Caco-2 (cell line): ENCODE measurements at regions not wholly inside any gene's neighbourhood (a gene's known extent, or its start where the extent isn't known, plus 50 kb on each side); places are given as distances from the start of the nearest gene placed in this dataset.
"Not testable (repeated sequence)": the region's sequence is repeated elsewhere in the genome, so short reads cannot be mapped to it uniquely, and the experiment has no call there.

Experiments used
- BruUV-seq: library from RNA; stranded (reverse); fragments of 400-500 nt; replicated peaks from 2 replicates; lab custom pipeline; 2021; lab: Mats Ljungman, UMichigan
- CTCF ChIA-PET: fragments of 300-600 bp; sonication (Branson Sonifier 250); formaldehyde crosslinking; loops from one replicate; lab custom pipeline; 2022; ENCODE audit warnings: antibody characterized with exemption; lab: Charles Lee
- POLR2A ChIA-PET: fragments of 300-600 bp; sonication (Branson Sonifier 250); formaldehyde crosslinking; loops from one replicate; lab custom pipeline; 2022; ENCODE audit warnings: antibody characterized with exemption; lab: Charles Lee
- DNase-seq, 2 experiments: peaks; one replicate each; pipeline versions ENCODE4 v3.0.0 to v3.0.0-alpha.2; 2020 to 2022
- H3K27me3 ChIP-seq: replicated peaks from 2 replicates; pipeline ENCODE4 v1.6.0; 2011; ENCODE audit warnings: low read length; ENCODE audit not compliant: control insufficient read depth, insufficient read depth
- H3K36me3 ChIP-seq: 2 replicates; pipeline ENCODE4 v1.5.1; 2011; ENCODE audit warnings: low read length; ENCODE audit not compliant: control insufficient read depth, insufficient read depth
- H3K4me1 ChIP-seq: fragments of 250-450 bp; sonication (Bioruptor Pico); 2 replicates; pipeline ENCODE4 v1.5.1; 2020; ENCODE audit warnings: mild to moderate bottlenecking
- H3K4me3 ChIP-seq: 2 replicates; pipeline ENCODE4 v1.5.1; 2011; ENCODE audit warnings: low read depth, mild to moderate bottlenecking, control low read depth, low read length
- H3K9me3 ChIP-seq: fragments of 250-450 bp; sonication (Bioruptor Pico); 2 replicates; pipeline ENCODE4 v1.5.1; 2020; ENCODE audit warnings: mild to moderate bottlenecking, moderate library complexity
- H3K27ac Mint-ChIP-seq: one replicate; pipeline ENCODE4 v1.8.0; 2022; ENCODE audit warnings: mixed read lengths; ENCODE audit not compliant: unreplicated experiment
- H3K27me3 Mint-ChIP-seq: one replicate; pipeline ENCODE4 v1.8.0; 2022; ENCODE audit warnings: mixed read lengths; ENCODE audit not compliant: insufficient read depth, unreplicated experiment
- H3K36me3 Mint-ChIP-seq: one replicate; pipeline ENCODE4 v1.8.0; 2022; ENCODE audit warnings: mild to moderate bottlenecking, mixed read lengths; ENCODE audit not compliant: insufficient read depth, unreplicated experiment
- H3K4me1 Mint-ChIP-seq: one replicate; pipeline ENCODE4 v1.8.0; 2022; ENCODE audit warnings: low read depth, mixed read lengths; ENCODE audit not compliant: unreplicated experiment
- H3K4me3 Mint-ChIP-seq: one replicate; pipeline ENCODE4 v1.8.0; 2022; ENCODE audit warnings: mild to moderate bottlenecking, moderate library complexity, mixed read lengths; ENCODE audit not compliant: unreplicated experiment
- H3K9me3 Mint-ChIP-seq: one replicate; pipeline ENCODE4 v1.8.0; 2022; ENCODE audit warnings: mixed read lengths; ENCODE audit not compliant: unreplicated experiment
- CTCF ChIP-seq, 2 experiments: fragments of 200-600 bp in 1 of 2; IDR thresholded peaks; 1 replicate in 1 of 2; 2 replicates in 1 of 2; pipeline versions ENCODE4 v1.5.1 to v1.8.0; 2011 to 2022; ENCODE audit warnings: antibody characterized with exemption in 1 of 2, control low read depth in 1 of 2, inconsistent platforms in 1 of 2, low read depth in 1 of 2, low read length in 1 of 2, mild to moderate bottlenecking in 1 of 2, moderate library complexity in 1 of 2; ENCODE audit not compliant: insufficient read depth in 1 of 2, severe bottlenecking in 1 of 2, unreplicated experiment in 1 of 2
- intact Hi-C: fragments of 100-400 bp; cut with micrococcal nuclease; formaldehyde crosslinking; loops from one replicate; pipeline ENCODE4 v1.10.0; 2022; ENCODE audit not compliant: unreplicated experiment

- Histone ChIP-seq H3K36me3 (no peaks in the 10 kb centered on the region), H3K9me3 (no peaks in the 10 kb centered on the region), H3K27me3 (no peaks in the 10 kb centered on the region), H3K4me3 (no peak overlapping the region), H3K4me1 (peaks cover 2% of the 10 kb centered on the region; the same call in 1 of the 2 replicates)
- no peak for TF ChIP-seq CTCF (IDR thresholded peaks at IDR 0.05; ENCODE audit: insufficient read depth in 1 of 2, low read depth in 1 of 2, low read length in 1 of 2, severe bottlenecking in 1 of 2, unreplicated experiment in 1 of 2)
- no peak for DNase-seq
- Mint-ChIP-seq H3K36me3 (no peaks in the 10 kb centered on the region), H3K4me1 (no peaks in the 10 kb centered on the region), H3K27ac (no peak overlapping the region), H3K4me3 (no peak overlapping the region), H3K27me3 (peaks cover 7% of the 10 kb centered on the region), H3K9me3 (no peaks in the 10 kb centered on the region)
- BruUV-seq: no TSS peak
- ChIA-PET POLR2A (no interaction called here), CTCF (no interaction called here)
- intact Hi-C loops: no loop called here
These were observed 178.0 kb upstream of the CAND1 start for GRCh38 chr12:67091204-67091603.

GRCh38 chr12:67091678-67092077 lies 177.5 kb upstream of the CAND1 start:
- no peak for DNase-seq
- H3K9me3 ChIP-seq: no peaks in the 10 kb centered on the region
- intact Hi-C loops: no loop called here

GRCh38 chr12:67092934-67093333 lies 176.2 kb upstream of the CAND1 start:
- H3K27me3 Mint-ChIP-seq, H3K9me3 ChIP-seq, BruUV-seq, H3K36me3 Mint-ChIP-seq, H3K27ac Mint-ChIP-seq, DNase-seq, H3K36me3 ChIP-seq, H3K27me3 ChIP-seq, H3K4me3 Mint-ChIP-seq, CTCF ChIA-PET, H3K4me1 ChIP-seq, H3K9me3 Mint-ChIP-seq, H3K4me1 Mint-ChIP-seq, intact Hi-C loops, POLR2A ChIA-PET, H3K4me3 ChIP-seq: not testable (repeated sequence)

More at GRCh38 chr12:67091678-67092077, 177.5 kb upstream of the CAND1 start:
- Mint-ChIP-seq H3K27me3 (peaks cover 7% of the 10 kb centered on the region), H3K36me3 (no peaks in the 10 kb centered on the region), H3K4me3 (no peak overlapping the region), H3K4me1 (no peaks in the 10 kb centered on the region), H3K27ac (no peak overlapping the region), H3K9me3 (no peaks in the 10 kb centered on the region)
- BruUV-seq: no TSS peak
- H3K4me1 ChIP-seq: no peaks in the 10 kb centered on the region
- H3K36me3 ChIP-seq: no peaks in the 10 kb centered on the region
- TF ChIP-seq CTCF (IDR thresholded peaks at IDR 0.05; ENCODE audit: insufficient read depth in 1 of 2, low read depth in 1 of 2, low read length in 1 of 2, severe bottlenecking in 1 of 2, unreplicated experiment in 1 of 2): no peak
- ChIA-PET POLR2A (no interaction called here), CTCF (no interaction called here)
- no peak overlapping the region for H3K4me3 ChIP-seq
- H3K27me3 ChIP-seq: no peaks in the 10 kb centered on the region
